Glomerular visceral epithelial cell (primary cell): ENCODE measurements at regions not wholly inside any gene's neighbourhood (a gene's known extent, or its start where the extent isn't known, plus 50 kb on each side); places are given as distances from the start of the nearest gene placed in this dataset.

Experiments
- DNase-seq: peaks from one replicate; pipeline ENCODE4 v3.0.0-alpha.2; 2016; ENCODE audit errors: extremely low spot score

DNA sequence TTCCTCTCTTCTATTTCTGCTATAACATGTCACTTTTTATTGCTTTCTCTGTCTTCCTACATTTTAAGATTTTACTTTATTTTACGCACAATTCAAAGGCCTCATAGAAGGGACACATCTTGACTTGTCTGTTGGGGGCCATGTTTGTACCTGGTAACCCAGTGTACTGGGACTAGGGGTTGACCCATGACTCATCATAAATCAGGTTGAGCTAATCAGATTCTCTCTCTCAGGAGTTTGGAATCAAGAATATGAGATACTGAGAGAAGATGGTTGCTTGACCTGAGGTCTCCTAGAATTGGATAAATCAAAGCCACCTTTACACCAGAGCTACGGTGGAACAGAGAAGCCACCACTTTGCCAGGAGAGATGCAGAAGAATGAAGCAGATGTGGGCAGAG is 153.0 kb downstream of the UXS1 start:
- no peak for DNase-seq

DNA sequence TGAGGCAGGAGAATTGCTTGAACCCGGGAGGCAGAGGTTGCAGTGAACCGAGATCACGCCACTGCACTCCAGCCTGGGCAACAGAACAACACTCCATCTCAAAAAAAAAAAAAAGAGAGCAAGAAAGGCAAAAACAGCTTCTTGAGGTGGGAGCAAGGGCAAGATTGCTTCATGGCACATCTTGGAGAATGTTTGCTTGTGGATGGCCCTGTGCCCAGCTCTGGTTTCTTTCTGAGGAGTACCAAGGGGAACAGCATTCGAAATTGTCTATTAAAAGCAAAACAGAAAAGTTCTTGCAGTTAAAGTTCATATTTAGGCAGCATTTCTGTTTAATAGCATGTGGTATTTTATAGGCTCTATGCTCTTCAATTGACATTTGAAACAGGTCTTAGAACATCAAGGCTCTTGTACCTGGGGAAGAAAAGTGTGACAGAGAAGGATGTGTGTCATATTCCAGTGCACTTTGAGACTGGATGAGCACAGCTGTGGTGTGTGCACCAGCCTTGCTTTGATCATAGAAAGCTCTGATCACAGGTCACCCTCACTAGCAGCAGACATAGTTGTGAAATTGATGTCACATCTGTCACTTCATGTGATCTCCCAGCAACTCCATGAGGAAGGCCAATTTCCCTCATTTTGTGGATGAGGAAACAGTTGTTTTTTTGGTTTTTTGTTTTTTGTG is 154.3 kb downstream of the UXS1 start:
- DNase-seq: no peak

- no peak for DNase-seq
Observed at GRCh38 chr2:106038601-106039375, 155.3 kb downstream of the UXS1 start.

GRCh38 chr2:106037932-106038331 is 156.2 kb downstream of the UXS1 start:
- DNase-seq: no peak

- no peak for DNase-seq
Observed at GRCh38 chr2:106037262-106037661, 156.8 kb downstream of the UXS1 start.

GRCh38 chr2:106034325-106034724 is 159.8 kb downstream of the UXS1 start:
- no peak for DNase-seq

GRCh38 chr2:106032676-106033075 is 161.4 kb downstream of the UXS1 start:
- no peak for DNase-seq

- DNase-seq: no peak
Observed at GRCh38 chr2:106030287-106031268, 163.5 kb downstream of the UXS1 start.

- no peak for DNase-seq
Observed at GRCh38 chr2:106028192-106028591, 165.9 kb downstream of the UXS1 start.

- DNase-seq: no peak
Observed at GRCh38 chr2:106026271-106027190, 167.6 kb downstream of the UXS1 start.

DNA sequence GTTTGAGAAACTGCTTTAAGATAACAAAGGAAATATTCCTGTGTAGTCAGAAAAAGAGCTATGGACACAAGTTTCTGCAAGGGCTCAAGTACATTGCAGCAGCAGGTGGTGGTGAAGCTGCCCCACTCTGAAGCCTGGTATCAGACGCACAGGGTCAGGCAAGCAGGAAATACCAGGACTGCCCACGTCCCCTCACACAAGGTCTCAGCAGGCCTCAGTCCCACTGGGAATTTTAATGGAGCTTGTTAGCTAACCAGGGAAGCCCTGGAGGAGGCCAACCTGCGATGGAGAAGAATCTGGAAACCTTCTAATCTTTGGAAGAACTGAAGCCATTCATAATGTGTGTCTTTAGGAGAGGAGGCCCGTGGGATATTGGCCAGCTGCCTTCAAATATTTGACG is 168.3 kb downstream of the UXS1 start:
- DNase-seq: no peak

DNA sequence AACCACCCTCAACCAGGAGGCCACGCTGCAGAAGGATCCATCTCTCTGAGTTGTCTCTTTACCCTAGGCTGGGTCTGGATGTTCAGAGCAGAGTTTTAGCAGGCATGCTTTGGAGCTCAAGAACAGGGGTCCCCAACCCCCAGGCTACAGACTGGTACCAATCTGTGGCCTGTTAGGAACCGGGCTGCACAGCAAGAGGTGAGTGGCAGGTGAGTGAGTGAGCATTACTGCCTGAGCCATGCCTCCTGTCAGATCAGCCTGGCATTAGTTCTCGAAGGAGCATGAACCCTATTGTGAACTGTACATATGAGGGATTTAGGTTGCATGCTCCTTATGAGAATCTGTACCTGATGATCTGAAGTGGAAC is 172.5 kb downstream of the UXS1 start:
- no peak for DNase-seq

GRCh38 chr2:106020821-106021661 is 173.1 kb downstream of the UXS1 start:
- DNase-seq: no peak

GRCh38 chr2:106020032-106020431 is 174.1 kb downstream of the UXS1 start:
- no peak for DNase-seq

DNA sequence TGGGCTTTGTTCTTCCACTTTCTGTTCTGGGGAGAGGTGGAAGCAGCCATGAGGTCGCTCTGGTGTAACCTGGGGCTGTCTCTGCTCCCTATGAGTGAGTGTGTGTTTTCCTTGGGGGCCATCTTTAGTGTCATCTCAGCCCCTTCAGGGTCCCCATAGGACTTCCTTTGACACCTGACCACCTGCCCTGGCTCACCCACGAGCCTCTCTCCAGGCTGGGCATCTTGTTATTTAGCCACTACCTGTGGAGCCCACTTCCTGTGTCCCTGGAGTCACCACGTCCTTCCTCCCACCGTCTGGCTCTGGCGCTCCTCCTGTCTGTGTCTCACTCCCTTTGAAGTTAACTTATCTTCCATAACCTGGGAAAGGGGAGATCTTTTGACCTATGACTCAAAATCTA is 176.0 kb downstream of the UXS1 start:
- no peak for DNase-seq

DNA sequence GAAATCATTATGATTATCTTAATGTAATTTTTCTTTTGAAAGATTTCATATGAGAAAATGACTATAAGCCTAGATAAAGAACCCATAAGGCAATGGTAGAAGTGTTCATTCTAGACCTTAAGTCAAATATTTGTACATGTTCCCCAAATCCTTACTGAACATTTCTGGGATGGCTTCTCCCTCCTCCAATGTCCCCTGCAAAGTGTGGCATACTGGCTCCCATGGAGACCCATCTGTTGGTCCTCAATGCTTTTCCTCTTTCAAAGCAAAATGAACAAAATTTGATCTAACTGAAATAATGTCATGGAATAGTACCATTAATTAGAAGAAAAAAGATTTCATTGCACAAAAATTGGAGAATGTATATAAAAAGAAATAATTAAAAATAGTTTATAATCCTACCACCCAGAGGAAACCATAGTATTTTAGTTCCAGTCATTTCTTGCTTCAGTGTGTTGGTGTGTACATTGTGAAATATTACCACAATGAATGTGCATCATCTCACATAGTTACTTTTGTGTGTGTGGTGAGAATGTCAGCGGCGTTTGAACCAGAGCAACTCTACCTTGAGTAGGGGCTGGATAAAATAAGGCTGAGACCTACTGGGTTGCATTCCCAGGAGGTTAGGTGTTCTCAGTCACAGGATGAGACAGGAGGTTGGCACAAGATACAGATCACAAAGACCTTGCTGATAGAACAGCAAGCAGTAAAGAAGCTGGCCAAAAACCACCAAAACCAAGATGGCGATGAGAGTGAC is 181.3 kb downstream of the UXS1 start:
- DNase-seq: no peak

DNA sequence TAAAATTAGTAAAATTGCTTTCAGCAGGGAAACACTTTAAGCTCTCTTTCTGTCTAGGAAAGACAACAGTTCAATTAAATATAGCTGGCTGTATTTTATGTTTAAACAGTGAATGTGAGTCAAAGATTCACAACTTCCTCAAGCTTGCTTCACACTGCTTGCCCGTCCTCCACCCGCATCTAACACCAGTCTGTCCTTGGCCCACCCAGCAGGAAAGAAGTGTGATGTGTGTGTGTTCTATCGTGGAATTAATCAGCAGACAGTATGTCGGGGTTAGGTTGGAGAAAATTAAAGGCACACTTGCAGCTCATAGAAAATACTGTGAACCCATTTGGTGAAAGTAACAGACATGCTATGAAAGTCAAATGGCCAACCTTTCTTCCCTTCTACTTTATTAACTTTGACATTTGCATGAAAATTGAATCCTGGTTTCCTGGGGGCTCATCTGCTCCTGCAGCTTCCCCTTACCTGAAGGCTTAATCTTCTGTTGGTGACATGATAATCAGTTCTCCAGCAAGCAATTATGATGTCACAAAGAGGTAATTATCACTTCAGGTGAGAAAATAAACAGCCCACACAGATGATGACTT is 182.0 kb downstream of the UXS1 start:
- no peak for DNase-seq

- no peak for DNase-seq
Observed at GRCh38 chr2:106011380-106011779, 182.7 kb downstream of the UXS1 start.

DNA sequence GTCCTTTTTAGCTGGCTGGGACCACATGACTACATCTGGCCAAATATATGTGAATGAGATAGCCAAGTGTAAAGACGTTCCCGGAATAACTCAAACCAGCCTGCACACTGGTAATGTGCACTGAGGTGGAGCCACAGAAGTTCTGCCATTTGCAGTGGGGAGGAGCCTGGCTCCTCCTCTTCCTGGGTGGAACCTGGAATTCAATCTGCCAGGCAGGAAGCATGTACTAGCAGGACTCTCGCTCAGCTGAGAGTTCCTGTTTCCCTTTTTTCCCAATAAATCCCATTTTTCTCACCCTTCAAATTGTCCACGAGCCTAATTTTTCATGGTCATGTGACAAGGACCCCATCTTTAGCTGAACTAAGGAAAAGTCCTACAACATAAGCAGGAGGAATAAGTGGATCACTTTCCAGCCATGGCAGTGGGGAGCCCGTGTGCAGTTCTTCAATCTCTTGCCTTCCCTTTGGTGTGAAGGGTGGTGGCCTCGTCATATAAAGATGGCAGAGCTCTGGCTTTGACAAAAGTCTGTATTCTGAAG is 183.2 kb downstream of the UXS1 start:
- no peak for DNase-seq
